ENCODE measurements at regions not wholly inside any gene's neighbourhood (a gene's known extent, or its start where the extent isn't known, plus 50 kb on each side); places are given as distances from the start of the nearest gene placed in this dataset.

GRCh38 chr21:35127851-35128250 lies 78.7 kb upstream of the RUNX1 start:
- no peak overlapping the region for H3K4me3 ChIP-seq
- H3K4me1 ChIP-seq, result no peaks in the 10 kb centered on the region
- intact Hi-C loops (cut with micrococcal nuclease), result no loop called here
- peaks cover 20% of the 10 kb centered on the region for H3K27me3 ChIP-seq (ENCODE audit: low read depth)
- DNase-seq, result no peak
- peaks cover 47% of the 10 kb centered on the region for H3K9me3 ChIP-seq (replicated peaks)
- no peaks in the 10 kb centered on the region for H3K36me3 ChIP-seq
- TF ChIP-seq CTCF (IDR thresholded peaks at IDR 0.05; ENCODE audit: borderline replicate concordance), result no peak
- no peak overlapping the region for H3K27ac ChIP-seq (replicated peaks)

DNA sequence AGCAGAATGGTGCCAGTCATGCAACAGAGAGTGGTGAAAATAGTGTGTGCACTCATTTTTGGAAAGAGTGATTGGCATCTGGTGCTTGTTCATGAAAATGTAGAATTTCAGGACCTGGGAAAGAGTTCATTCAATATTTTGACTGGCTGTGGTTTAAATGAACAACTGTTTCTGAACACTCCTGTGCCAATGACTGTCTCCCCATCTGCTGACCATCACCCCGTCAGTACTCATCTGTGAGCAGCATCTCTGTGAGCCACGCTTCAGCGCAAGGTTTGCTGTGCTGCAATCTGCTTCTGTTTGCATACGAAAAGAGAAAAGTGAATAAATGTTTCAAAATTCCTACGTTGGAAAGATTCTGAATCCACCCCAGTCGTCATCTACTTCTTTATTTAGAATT lies 77.9 kb upstream of the RUNX1 start:
- H3K4me3 ChIP-seq, result no peak overlapping the region
- H3K27me3 ChIP-seq (ENCODE audit: low read depth), result peaks cover 22% of the 10 kb centered on the region
- peaks cover 47% of the 10 kb centered on the region for H3K9me3 ChIP-seq (replicated peaks)
- no peak for TF ChIP-seq CTCF (IDR thresholded peaks at IDR 0.05; ENCODE audit: borderline replicate concordance)
- intact Hi-C loops (cut with micrococcal nuclease), result no loop called here
- no peaks in the 10 kb centered on the region for H3K4me1 ChIP-seq
- H3K27ac ChIP-seq (replicated peaks), result no peak overlapping the region
- DNase-seq, result no peak
- H3K36me3 ChIP-seq, result no peaks in the 10 kb centered on the region

- Histone ChIP-seq H3K4me1 (no peaks in the 10 kb centered on the region), H3K36me3 (no peaks in the 10 kb centered on the region), H3K27me3 (ENCODE audit: low read depth) (peaks cover 70% of the 10 kb centered on the region), H3K27ac (replicated peaks) (no peak overlapping the region), H3K4me3 (no peak overlapping the region), H3K9me3 (replicated peaks) (peaks cover 22% of the 10 kb centered on the region)
- intact Hi-C loops (cut with micrococcal nuclease), result no loop called here
- TF ChIP-seq CTCF (IDR thresholded peaks at IDR 0.05; ENCODE audit: borderline replicate concordance), result no peak
- DNase-seq, result no peak
These were observed 71.6 kb upstream of the RUNX1 start for GRCh38 chr21:35120631-35121180.

DNA sequence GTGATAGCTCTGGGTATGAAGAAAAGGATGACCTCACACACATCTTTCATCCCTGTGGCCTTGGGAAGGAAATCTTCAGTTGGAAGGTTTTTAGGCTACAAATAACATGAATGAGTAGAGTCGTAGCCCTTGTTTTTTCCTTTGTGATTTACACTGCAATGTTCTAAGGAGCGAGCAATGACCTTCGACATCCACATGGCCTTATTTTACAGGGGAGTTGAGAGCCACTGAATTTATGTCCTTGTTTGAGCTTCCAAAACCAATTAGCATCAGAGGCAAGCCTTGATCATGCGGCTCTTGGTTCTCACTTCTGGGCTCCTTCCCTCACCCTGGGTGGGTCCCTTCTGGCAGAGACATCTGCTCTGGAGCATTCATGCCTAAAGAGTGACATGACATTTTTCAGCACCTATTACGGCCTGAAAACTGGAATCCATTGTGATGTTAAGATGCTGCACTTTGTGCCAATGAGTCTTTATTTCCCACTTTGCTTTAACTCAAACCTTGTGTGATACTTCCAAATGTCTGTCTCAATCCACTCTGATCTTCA lies 70.5 kb upstream of the RUNX1 start:
- intact Hi-C loops (cut with micrococcal nuclease), result no loop called here
- Histone ChIP-seq H3K27me3 (ENCODE audit: low read depth) (peaks cover 79% of the 10 kb centered on the region), H3K36me3 (no peaks in the 10 kb centered on the region), H3K4me1 (no peaks in the 10 kb centered on the region), H3K27ac (replicated peaks) (no peak overlapping the region), H3K4me3 (no peak overlapping the region), H3K9me3 (replicated peaks) (peaks cover 11% of the 10 kb centered on the region)
- no peak for TF ChIP-seq CTCF (IDR thresholded peaks at IDR 0.05; ENCODE audit: borderline replicate concordance)
- no peak for DNase-seq

DNA sequence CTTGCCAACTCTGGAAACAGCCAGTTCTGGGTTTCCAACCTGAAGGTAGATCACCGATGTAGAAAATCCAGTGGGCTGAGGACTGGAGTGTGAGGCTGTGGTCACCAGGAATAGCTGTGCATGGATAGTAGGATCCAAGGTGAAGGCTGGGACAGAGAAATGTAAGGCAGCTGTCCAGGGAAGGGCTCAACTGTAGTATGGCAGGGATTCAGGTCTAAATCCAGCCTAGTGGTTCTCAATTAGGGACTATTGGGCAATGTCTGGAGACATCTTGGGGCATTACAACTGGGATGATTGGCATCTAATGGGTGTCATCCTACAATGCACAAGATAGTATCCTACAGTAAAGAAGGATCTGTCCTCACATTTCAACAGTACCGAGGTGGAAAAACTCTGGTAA lies 67.7 kb upstream of the RUNX1 start:
- no peak for DNase-seq
- TF ChIP-seq CTCF (IDR thresholded peaks at IDR 0.05; ENCODE audit: borderline replicate concordance), result no peak
- no peaks in the 10 kb centered on the region for H3K4me1 ChIP-seq
- intact Hi-C loops (cut with micrococcal nuclease), result no loop called here
- H3K27me3 ChIP-seq (ENCODE audit: low read depth), result peaks cover 90% of the 10 kb centered on the region
- no peak overlapping the region for H3K4me3 ChIP-seq
- no peaks in the 10 kb centered on the region for H3K36me3 ChIP-seq
- no peak overlapping the region for H3K27ac ChIP-seq (replicated peaks)
- no peaks in the 10 kb centered on the region for H3K9me3 ChIP-seq (replicated peaks)

Measured in left ventricle myocardium inferior (tissue), 1 donor.